ENCODE measurements at regions not wholly inside any gene's neighbourhood (a gene's known extent, or its start where the extent isn't known, plus 50 kb on each side); places are given as distances from the start of the nearest gene placed in this dataset.

- H3K4me1 ChIP-seq (ENCODE audit: insufficient read depth, low read length): no peaks in the 10 kb centered on the region
- no peak overlapping the region for H3K4me3 Mint-ChIP-seq
- DNase-seq: no peak
- ATAC-seq (ENCODE audit: poor library complexity): no peak
- ChIA-PET CTCF (no interaction called here), POLR2A (no interaction called here)
- H3K27me3 ChIP-seq (ENCODE audit: control insufficient read depth in 1 of 2, insufficient read depth in 2 of 2, low read length in 2 of 2): no peaks in the 10 kb centered on the region
- H3K4me1 Mint-ChIP-seq (ENCODE audit: low read depth): no peaks in the 10 kb centered on the region
- no peak overlapping the region for H3K4me3 ChIP-seq (ENCODE audit: low read length)
- H3K36me3 ChIP-seq (ENCODE audit: insufficient read depth, low read length): no peaks in the 10 kb centered on the region
- peaks cover 4 to 6% of the 10 kb centered on the region in 2 experiments for H3K9me3 ChIP-seq (ENCODE audit: control insufficient read depth in 1 of 2, insufficient read depth in 1 of 2, low read length in 2 of 2)
- H3K27me3 Mint-ChIP-seq: no peaks in the 10 kb centered on the region
- H3K27ac Mint-ChIP-seq: no peak overlapping the region
- TF ChIP-seq CTCF (IDR thresholded peaks at IDR 0.05): no peak
- no peak overlapping the region for H3K27ac ChIP-seq (ENCODE audit: low read depth in 1 of 2, low read length in 2 of 2)
- H3K36me3 Mint-ChIP-seq (ENCODE audit: low read depth): no peaks in the 10 kb centered on the region
- peaks cover 13% of the 10 kb centered on the region for H3K9me3 Mint-ChIP-seq
- intact Hi-C loops (cut with DNase I, micrococcal nuclease): no loop called here
These were observed 353.4 kb downstream of the TLE1 start for GRCh38 chr9:81335879-81336421.

- DNase-seq (no peak), ATAC-seq (ENCODE audit: poor library complexity) (no peak)
- no peaks in the 10 kb centered on the region for H3K27me3 Mint-ChIP-seq
- CTCF ChIA-PET: no interaction called here
- intact Hi-C loops (cut with DNase I, micrococcal nuclease): no loop called here
- H3K27ac Mint-ChIP-seq: no peak overlapping the region
- H3K4me3 Mint-ChIP-seq: no peak overlapping the region
- POLR2A ChIA-PET: no interaction called here
- no peak overlapping the region for H3K27ac ChIP-seq (ENCODE audit: low read depth in 1 of 2, low read length in 2 of 2)
- H3K9me3 ChIP-seq (ENCODE audit: control insufficient read depth in 1 of 2, insufficient read depth in 1 of 2, low read length in 2 of 2): peaks cover 0 to 15% of the 10 kb centered on the region in 2 experiments
- H3K27me3 ChIP-seq (ENCODE audit: control insufficient read depth in 1 of 2, insufficient read depth in 2 of 2, low read length in 2 of 2): no peaks in the 10 kb centered on the region
- no peak overlapping the region for H3K4me3 ChIP-seq (ENCODE audit: low read length)
- no peak for TF ChIP-seq CTCF (IDR thresholded peaks at IDR 0.05)
- H3K36me3 ChIP-seq (ENCODE audit: insufficient read depth, low read length): no peaks in the 10 kb centered on the region
- no peaks in the 10 kb centered on the region for H3K4me1 ChIP-seq (ENCODE audit: insufficient read depth, low read length)
- no peaks in the 10 kb centered on the region for H3K4me1 Mint-ChIP-seq (ENCODE audit: low read depth)
- H3K9me3 Mint-ChIP-seq: peaks cover 14% of the 10 kb centered on the region
- H3K36me3 Mint-ChIP-seq (ENCODE audit: low read depth): no peaks in the 10 kb centered on the region
These were observed 367.8 kb downstream of the TLE1 start for GRCh38 chr9:81321551-81321950.

- TF ChIP-seq CTCF (IDR thresholded peaks at IDR 0.05): no peak
- H3K4me3 ChIP-seq (ENCODE audit: low read length): no peak overlapping the region
- no peaks in the 10 kb centered on the region for H3K36me3 ChIP-seq (ENCODE audit: insufficient read depth, low read length)
- H3K4me1 ChIP-seq (ENCODE audit: insufficient read depth, low read length): no peaks in the 10 kb centered on the region
- peaks cover 0 to 11% of the 10 kb centered on the region in 2 experiments for H3K9me3 ChIP-seq (ENCODE audit: control insufficient read depth in 1 of 2, insufficient read depth in 1 of 2, low read length in 2 of 2)
- ChIA-PET POLR2A (no interaction called here), CTCF (no interaction called here)
- H3K36me3 Mint-ChIP-seq (ENCODE audit: low read depth): no peaks in the 10 kb centered on the region
- no peak for ATAC-seq (ENCODE audit: poor library complexity)
- H3K4me1 Mint-ChIP-seq (ENCODE audit: low read depth): no peaks in the 10 kb centered on the region
- no peak for DNase-seq
- H3K27me3 ChIP-seq (ENCODE audit: control insufficient read depth in 1 of 2, insufficient read depth in 2 of 2, low read length in 2 of 2): no peaks in the 10 kb centered on the region
- H3K27me3 Mint-ChIP-seq: no peaks in the 10 kb centered on the region
- H3K27ac Mint-ChIP-seq: no peak overlapping the region
- H3K27ac ChIP-seq (ENCODE audit: low read depth in 1 of 2, low read length in 2 of 2): no peak overlapping the region
- peaks cover 10% of the 10 kb centered on the region for H3K9me3 Mint-ChIP-seq
- intact Hi-C loops (cut with DNase I, micrococcal nuclease): no loop called here
- no peak overlapping the region for H3K4me3 Mint-ChIP-seq
These were observed 368.4 kb downstream of the TLE1 start for GRCh38 chr9:81320909-81321482.

All from CD4-positive, alpha-beta T cell (primary cell).